Liver (tissue), 8 donors: ENCODE measurements at regions not wholly inside any gene's neighbourhood (a gene's known extent, or its start where the extent isn't known, plus 50 kb on each side); places are given as distances from the start of the nearest gene placed in this dataset.

Experiments used
- DNase-seq: peaks from one replicate; pipeline ENCODE4 v3.0.0-alpha.2; 2017; ENCODE audit warnings: low spot score
- H3K27ac ChIP-seq, 2 donors: one replicate each; pipeline ENCODE4 v1.7.0; 2013; ENCODE audit warnings: inconsistent platforms in 2 of 2, low read length in 2 of 2, control low read depth in 1 of 2, low read depth in 1 of 2, mild to moderate bottlenecking in 1 of 2
- H3K27me3 ChIP-seq, 4 donors: one replicate each; pipeline versions ENCODE4 v1.6.1 to v1.7.0; 2013; ENCODE audit warnings: low read length in 3 of 4, inconsistent platforms in 1 of 4, mild to moderate bottlenecking in 1 of 4, moderate library complexity in 1 of 4; ENCODE audit not compliant: control insufficient read depth in 4 of 4, insufficient read depth in 4 of 4
- H3K36me3 ChIP-seq, 4 donors: one replicate each; pipeline versions ENCODE4 v1.6.1 to v1.7.0; 2013; ENCODE audit warnings: low read length in 3 of 4, mild to moderate bottlenecking in 3 of 4, low read depth in 1 of 4, moderate library complexity in 1 of 4; ENCODE audit not compliant: control insufficient read depth in 4 of 4, insufficient read depth in 3 of 4
- H3K4me1 ChIP-seq, 4 donors: one replicate each; pipeline versions ENCODE4 v1.6.1 to v1.7.0; 2013; ENCODE audit warnings: low read length in 3 of 4, mild to moderate bottlenecking in 3 of 4, moderate library complexity in 1 of 4; ENCODE audit not compliant: control insufficient read depth in 4 of 4, insufficient read depth in 4 of 4
- H3K4me3 ChIP-seq, 3 donors: one replicate each; pipeline versions ENCODE4 v1.6.1 to v1.7.0; 2013; ENCODE audit warnings: low read length in 3 of 3, control low read depth in 1 of 3, low read depth in 1 of 3, mild to moderate bottlenecking in 1 of 3
- H3K9ac ChIP-seq, 2 donors: one replicate each; pipeline ENCODE4 v1.7.0; 2013; ENCODE audit warnings: low read length in 2 of 2, mild to moderate bottlenecking in 2 of 2, moderate library complexity in 2 of 2, control low read depth in 1 of 2, low read depth in 1 of 2
- H3K9me3 ChIP-seq, 4 donors: one replicate each; pipeline versions ENCODE4 v1.6.1 to v1.7.0; 2013; ENCODE audit warnings: low read length in 3 of 4; ENCODE audit not compliant: control insufficient read depth in 4 of 4
- EGR1 ChIP-seq, 2 donors: IDR thresholded peaks; 2 replicates each; pipeline ENCODE4 v1.6.1; 2016 to 2018; ENCODE audit warnings: antibody characterized with exemption in 2 of 2, low read depth in 2 of 2
- FOXA1 ChIP-seq: IDR thresholded peaks from 2 replicates; pipeline ENCODE4 v1.6.1; 2016; ENCODE audit warnings: antibody characterized with exemption
- FOXA2 ChIP-seq: IDR thresholded peaks from 2 replicates; pipeline ENCODE4 v1.6.1; 2016; ENCODE audit warnings: antibody characterized with exemption
- GABPA ChIP-seq, 2 donors: IDR thresholded peaks in 1 of 2; conservative IDR thresholded peaks in 1 of 2; 2 replicates each; pipeline ENCODE4 v1.6.1; 2016; ENCODE audit warnings: antibody characterized with exemption in 2 of 2, mild to moderate bottlenecking in 1 of 2, moderate library complexity in 1 of 2
- HNF4A ChIP-seq, 2 donors: conservative IDR thresholded peaks; 2 replicates each; pipeline ENCODE4 v1.6.1; 2016; ENCODE audit warnings: antibody characterized with exemption in 2 of 2, mild to moderate bottlenecking in 2 of 2
- HNF4G ChIP-seq: IDR thresholded peaks from 2 replicates; pipeline ENCODE4 v1.6.1; 2016; ENCODE audit warnings: antibody characterized with exemption
- JUND ChIP-seq, 2 donors: IDR thresholded peaks; 2 replicates each; pipeline ENCODE4 v1.6.1; 2016; ENCODE audit warnings: antibody characterized with exemption in 2 of 2
- NR2F2 ChIP-seq: IDR thresholded peaks from 2 replicates; pipeline ENCODE4 v1.6.1; 2016; ENCODE audit warnings: antibody characterized with exemption
- RAD21 ChIP-seq, 2 donors: IDR thresholded peaks; 2 replicates each; pipeline ENCODE4 v1.6.1; 2016; ENCODE audit warnings: antibody characterized with exemption in 2 of 2, mild to moderate bottlenecking in 2 of 2
- RXRA ChIP-seq, 2 donors: IDR thresholded peaks; 2 replicates each; pipeline ENCODE4 v1.6.1; 2017 to 2018; ENCODE audit warnings: antibody characterized with exemption in 2 of 2, mild to moderate bottlenecking in 1 of 2
- SP1 ChIP-seq: IDR thresholded peaks from 2 replicates; pipeline ENCODE4 v1.6.1; 2018; ENCODE audit warnings: antibody characterized with exemption, mild to moderate bottlenecking
- TAF1 ChIP-seq: conservative IDR thresholded peaks from 2 replicates; pipeline ENCODE4 v1.6.1; 2016; ENCODE audit warnings: antibody characterized with exemption, mild to moderate bottlenecking
- YY1 ChIP-seq: IDR thresholded peaks from 2 replicates; pipeline ENCODE4 v1.6.1; 2016; ENCODE audit warnings: antibody characterized with exemption, mild to moderate bottlenecking
- WGBS: extraction: QIAGEN DNeasy Blood & Tissue Kit; methylation state at CpG from one replicate; pipeline ENCODE4 v1.1.7; 2013; 5-methylcytosine and 5-hydroxymethylcytosine counted together
- TF ChIP-seq, protein P1 (sequence below): IDR thresholded peaks from 2 replicates; pipeline ENCODE4 v1.6.1; 2016; ENCODE audit warnings: antibody characterized with exemption
- TF ChIP-seq, protein P2 (sequence below): IDR thresholded peaks from 2 replicates; pipeline ENCODE4 v1.6.1; 2016; ENCODE audit warnings: antibody characterized with exemption
- TF ChIP-seq, protein P3 (sequence below): IDR thresholded peaks from 2 replicates; pipeline ENCODE4 v1.6.1; 2016; ENCODE audit warnings: antibody characterized with exemption, mild to moderate bottlenecking
- TF ChIP-seq, protein P4 (sequence below): IDR thresholded peaks from 2 replicates; pipeline ENCODE4 v1.6.1; 2016; ENCODE audit warnings: antibody characterized with exemption
- TF ChIP-seq, protein P5 (sequence below): fragments of 150-350 bp; IDR thresholded peaks from 2 replicates; pipeline ENCODE4 v1.5.1; 2017; ENCODE audit warnings: improper control_type of control experiment, low read depth, low read length; ENCODE audit not compliant: missing input control
- donor health status: healthy.
- donor health status: healthy.
- donor health status: healthy.
- donor health status: healthy.
- donor health status: healthy.

DNA sequence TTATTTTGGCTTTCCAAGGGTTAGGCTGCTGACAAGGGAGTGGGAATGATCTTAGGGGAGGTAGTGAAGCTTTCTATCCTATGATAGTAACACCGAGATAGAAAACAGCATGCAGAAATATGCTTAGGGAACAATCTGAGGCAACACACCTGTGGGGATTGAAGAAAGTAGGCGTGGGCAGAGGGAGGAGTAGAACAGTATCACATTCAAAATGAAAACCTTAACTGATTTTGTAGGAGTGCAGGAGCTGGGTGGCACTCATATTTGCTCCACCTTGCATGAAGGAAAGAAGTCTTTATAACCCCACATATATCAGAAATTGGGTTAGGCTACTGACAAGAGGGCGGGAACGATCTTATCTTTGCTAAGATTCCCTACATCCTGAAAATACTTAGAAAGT is 762.2 kb upstream of the CNTNAP5 start:
- Histone ChIP-seq H3K27ac (no peak overlapping the region), H3K4me3 (no peak overlapping the region), H3K9me3 (no peaks in the 10 kb centered on the region), H3K4me1 (no peaks in the 10 kb centered on the region), H3K27me3 (no peaks in the 10 kb centered on the region), H3K9ac (no peak overlapping the region), H3K36me3 (no peaks in the 10 kb centered on the region)
- DNase-seq = no peak
- TF ChIP-seq, protein P1, sequence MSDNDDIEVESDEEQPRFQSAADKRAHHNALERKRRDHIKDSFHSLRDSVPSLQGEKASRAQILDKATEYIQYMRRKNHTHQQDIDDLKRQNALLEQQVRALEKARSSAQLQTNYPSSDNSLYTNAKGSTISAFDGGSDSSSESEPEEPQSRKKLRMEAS = no peak
- no peak for TF ChIP-seq RXRA (IDR thresholded peaks at IDR 0.05)
- TF ChIP-seq RAD21 (IDR thresholded peaks at IDR 0.05) = no peak
- no peak for TF ChIP-seq FOXA1
- no peak for TF ChIP-seq TAF1
- TF ChIP-seq, protein P2, sequence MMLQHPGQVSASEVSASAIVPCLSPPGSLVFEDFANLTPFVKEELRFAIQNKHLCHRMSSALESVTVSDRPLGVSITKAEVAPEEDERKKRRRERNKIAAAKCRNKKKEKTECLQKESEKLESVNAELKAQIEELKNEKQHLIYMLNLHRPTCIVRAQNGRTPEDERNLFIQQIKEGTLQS = no peak
- no peak for TF ChIP-seq SP1
- TF ChIP-seq, protein P3, sequence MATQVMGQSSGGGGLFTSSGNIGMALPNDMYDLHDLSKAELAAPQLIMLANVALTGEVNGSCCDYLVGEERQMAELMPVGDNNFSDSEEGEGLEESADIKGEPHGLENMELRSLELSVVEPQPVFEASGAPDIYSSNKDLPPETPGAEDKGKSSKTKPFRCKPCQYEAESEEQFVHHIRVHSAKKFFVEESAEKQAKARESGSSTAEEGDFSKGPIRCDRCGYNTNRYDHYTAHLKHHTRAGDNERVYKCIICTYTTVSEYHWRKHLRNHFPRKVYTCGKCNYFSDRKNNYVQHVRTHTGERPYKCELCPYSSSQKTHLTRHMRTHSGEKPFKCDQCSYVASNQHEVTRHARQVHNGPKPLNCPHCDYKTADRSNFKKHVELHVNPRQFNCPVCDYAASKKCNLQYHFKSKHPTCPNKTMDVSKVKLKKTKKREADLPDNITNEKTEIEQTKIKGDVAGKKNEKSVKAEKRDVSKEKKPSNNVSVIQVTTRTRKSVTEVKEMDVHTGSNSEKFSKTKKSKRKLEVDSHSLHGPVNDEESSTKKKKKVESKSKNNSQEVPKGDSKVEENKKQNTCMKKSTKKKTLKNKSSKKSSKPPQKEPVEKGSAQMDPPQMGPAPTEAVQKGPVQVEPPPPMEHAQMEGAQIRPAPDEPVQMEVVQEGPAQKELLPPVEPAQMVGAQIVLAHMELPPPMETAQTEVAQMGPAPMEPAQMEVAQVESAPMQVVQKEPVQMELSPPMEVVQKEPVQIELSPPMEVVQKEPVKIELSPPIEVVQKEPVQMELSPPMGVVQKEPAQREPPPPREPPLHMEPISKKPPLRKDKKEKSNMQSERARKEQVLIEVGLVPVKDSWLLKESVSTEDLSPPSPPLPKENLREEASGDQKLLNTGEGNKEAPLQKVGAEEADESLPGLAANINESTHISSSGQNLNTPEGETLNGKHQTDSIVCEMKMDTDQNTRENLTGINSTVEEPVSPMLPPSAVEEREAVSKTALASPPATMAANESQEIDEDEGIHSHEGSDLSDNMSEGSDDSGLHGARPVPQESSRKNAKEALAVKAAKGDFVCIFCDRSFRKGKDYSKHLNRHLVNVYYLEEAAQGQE = no peak
- TF ChIP-seq, protein P4, sequence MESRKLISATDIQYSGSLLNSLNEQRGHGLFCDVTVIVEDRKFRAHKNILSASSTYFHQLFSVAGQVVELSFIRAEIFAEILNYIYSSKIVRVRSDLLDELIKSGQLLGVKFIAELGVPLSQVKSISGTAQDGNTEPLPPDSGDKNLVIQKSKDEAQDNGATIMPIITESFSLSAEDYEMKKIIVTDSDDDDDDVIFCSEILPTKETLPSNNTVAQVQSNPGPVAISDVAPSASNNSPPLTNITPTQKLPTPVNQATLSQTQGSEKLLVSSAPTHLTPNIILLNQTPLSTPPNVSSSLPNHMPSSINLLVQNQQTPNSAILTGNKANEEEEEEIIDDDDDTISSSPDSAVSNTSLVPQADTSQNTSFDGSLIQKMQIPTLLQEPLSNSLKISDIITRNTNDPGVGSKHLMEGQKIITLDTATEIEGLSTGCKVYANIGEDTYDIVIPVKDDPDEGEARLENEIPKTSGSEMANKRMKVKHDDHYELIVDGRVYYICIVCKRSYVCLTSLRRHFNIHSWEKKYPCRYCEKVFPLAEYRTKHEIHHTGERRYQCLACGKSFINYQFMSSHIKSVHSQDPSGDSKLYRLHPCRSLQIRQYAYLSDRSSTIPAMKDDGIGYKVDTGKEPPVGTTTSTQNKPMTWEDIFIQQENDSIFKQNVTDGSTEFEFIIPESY = no peak
- TF ChIP-seq YY1 = no peak
- TF ChIP-seq NR2F2 = no peak
- TF ChIP-seq FOXA2 = no peak
- no peak for TF ChIP-seq GABPA (IDR thresholded peaks at IDR 0.05 in 1 of 2, conservative IDR thresholded peaks at IDR 0.05 in 1 of 2)
- TF ChIP-seq JUND (IDR thresholded peaks at IDR 0.05) = no peak
- TF ChIP-seq EGR1 (IDR thresholded peaks at IDR 0.05; ENCODE audit: low read depth in 2 of 2) = no peak
- TF ChIP-seq, protein P5, sequence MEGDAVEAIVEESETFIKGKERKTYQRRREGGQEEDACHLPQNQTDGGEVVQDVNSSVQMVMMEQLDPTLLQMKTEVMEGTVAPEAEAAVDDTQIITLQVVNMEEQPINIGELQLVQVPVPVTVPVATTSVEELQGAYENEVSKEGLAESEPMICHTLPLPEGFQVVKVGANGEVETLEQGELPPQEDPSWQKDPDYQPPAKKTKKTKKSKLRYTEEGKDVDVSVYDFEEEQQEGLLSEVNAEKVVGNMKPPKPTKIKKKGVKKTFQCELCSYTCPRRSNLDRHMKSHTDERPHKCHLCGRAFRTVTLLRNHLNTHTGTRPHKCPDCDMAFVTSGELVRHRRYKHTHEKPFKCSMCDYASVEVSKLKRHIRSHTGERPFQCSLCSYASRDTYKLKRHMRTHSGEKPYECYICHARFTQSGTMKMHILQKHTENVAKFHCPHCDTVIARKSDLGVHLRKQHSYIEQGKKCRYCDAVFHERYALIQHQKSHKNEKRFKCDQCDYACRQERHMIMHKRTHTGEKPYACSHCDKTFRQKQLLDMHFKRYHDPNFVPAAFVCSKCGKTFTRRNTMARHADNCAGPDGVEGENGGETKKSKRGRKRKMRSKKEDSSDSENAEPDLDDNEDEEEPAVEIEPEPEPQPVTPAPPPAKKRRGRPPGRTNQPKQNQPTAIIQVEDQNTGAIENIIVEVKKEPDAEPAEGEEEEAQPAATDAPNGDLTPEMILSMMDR = no peak
- TF ChIP-seq HNF4A (conservative IDR thresholded peaks at IDR 0.05) = no peak
- WGBS = 75% methylated on average over 4 of the region's 4 CpGs

DNA sequence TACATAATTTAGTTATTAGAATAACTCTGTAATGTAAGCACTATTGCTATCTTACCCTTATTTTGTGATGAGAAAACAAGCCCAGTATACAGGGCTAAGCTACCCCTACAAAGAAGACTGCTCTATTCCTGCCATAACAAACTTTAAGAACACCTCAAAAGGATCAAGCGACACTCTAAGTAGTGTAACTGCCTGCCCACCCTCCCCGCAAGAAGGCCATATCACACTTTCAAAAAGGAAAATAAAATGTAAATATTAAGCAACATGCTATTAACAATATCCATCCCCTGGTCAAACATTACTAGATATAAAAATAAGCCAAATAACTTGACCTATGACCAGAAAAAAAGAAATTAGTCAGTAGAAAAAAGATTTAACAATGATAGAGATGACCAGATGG is 741.7 kb upstream of the CNTNAP5 start:
- WGBS = 91% methylated on average over 2 of the region's 2 CpGs
- H3K27me3 ChIP-seq = no peaks in the 10 kb centered on the region
- peaks cover 0 to 3% (median 0%) of the 10 kb centered on the region in 4 donors for H3K9me3 ChIP-seq
- no peak overlapping the region for H3K4me3 ChIP-seq
- H3K27ac ChIP-seq = no peak overlapping the region
- no peak for DNase-seq
- no peaks in the 10 kb centered on the region for H3K36me3 ChIP-seq
- no peak overlapping the region for H3K9ac ChIP-seq
- no peak for TF ChIP-seq YY1
- TF ChIP-seq FOXA1 = no peak
- TF ChIP-seq HNF4G = no peak
- TF ChIP-seq JUND (IDR thresholded peaks at IDR 0.05) = no peak
- no peak for TF ChIP-seq SP1
- TF ChIP-seq, protein P5 = no peak
- TF ChIP-seq, protein P4 = no peak
- H3K4me1 ChIP-seq = no peaks in the 10 kb centered on the region
